HG02798 (cell line): ENCODE measurements at regions not wholly inside any gene's neighbourhood (a gene's known extent, or its start where the extent isn't known, plus 50 kb on each side); places are given as distances from the start of the nearest gene placed in this dataset.

Experiments
- ATAC-seq: cut with Tn5 transposase; IDR thresholded peaks from one replicate; pipeline ENCODE4 v1.9.1; 2021; ENCODE audit warnings: mild to moderate bottlenecking; ENCODE audit not compliant: unreplicated experiment, poor library complexity

GRCh38 chr7:3217166-3217565 is 83.9 kb upstream of the SDK1 start:
- no peak for ATAC-seq

GRCh38 chr7:3218411-3219225 is 82.4 kb upstream of the SDK1 start:
- no peak for ATAC-seq

GRCh38 chr7:3229904-3230470 is 71.1 kb upstream of the SDK1 start:
- no peak for ATAC-seq

GRCh38 chr7:3230908-3231307 is 70.1 kb upstream of the SDK1 start:
- ATAC-seq: no peak

GRCh38 chr7:3232228-3232627 is 68.8 kb upstream of the SDK1 start:
- no peak for ATAC-seq

- ATAC-seq: no peak
These were observed 67.8 kb upstream of the SDK1 start for GRCh38 chr7:3233301-3233700.

GRCh38 chr7:3234051-3234450 is 67.0 kb upstream of the SDK1 start:
- no peak for ATAC-seq

GRCh38 chr7:3234851-3235250 is 66.2 kb upstream of the SDK1 start:
- no peak for ATAC-seq

GRCh38 chr7:3235322-3235721 is 65.7 kb upstream of the SDK1 start:
- no peak for ATAC-seq

GRCh38 chr7:3236268-3236667 is 64.8 kb upstream of the SDK1 start:
- ATAC-seq: no peak

GRCh38 chr7:3238525-3239210 is 62.4 kb upstream of the SDK1 start:
- no peak for ATAC-seq

GRCh38 chr7:3239291-3239691 is 61.8 kb upstream of the SDK1 start:
- no peak for ATAC-seq

GRCh38 chr7:3240826-3241430 is 60.1 kb upstream of the SDK1 start:
- no peak for ATAC-seq

GRCh38 chr7:3241686-3242258 is 59.3 kb upstream of the SDK1 start:
- ATAC-seq: no peak

- ATAC-seq: no peak
These were observed 58.6 kb upstream of the SDK1 start for GRCh38 chr7:3242398-3242972.

GRCh38 chr7:3243256-3243655 is 57.8 kb upstream of the SDK1 start:
- ATAC-seq: no peak

GRCh38 chr7:3243680-3244079 is 57.4 kb upstream of the SDK1 start:
- ATAC-seq: no peak

- ATAC-seq: no peak
These were observed 56.7 kb upstream of the SDK1 start for GRCh38 chr7:3244241-3244814.

- ATAC-seq: no peak
These were observed 56.0 kb upstream of the SDK1 start for GRCh38 chr7:3245077-3245476.

GRCh38 chr7:3245721-3246120 is 55.3 kb upstream of the SDK1 start:
- no peak for ATAC-seq
